Stimulated activated naive B cell treated with anti-CD40 and anti-IgM and Interleukin-4, amounts not matched to agents 10 μg/mL and 1 μg/mL and 100 μg/mL, for 72 hours (primary cell): ENCODE measurements at regions not wholly inside any gene's neighbourhood (a gene's known extent, or its start where the extent isn't known, plus 50 kb on each side); places are given as distances from the start of the nearest gene placed in this dataset.
"Not testable (repeated sequence)": the region's sequence is repeated elsewhere in the genome, so short reads cannot be mapped to it uniquely, and the experiment has no call there.

Source experiments
- ATAC-seq, 2 donors: fragments of 150-1000 bp; cut with Tn5 transposase; replicated peaks; 2 replicates each; pipeline ENCODE4 v1.10.0; 2021; ENCODE audit warnings: moderate library complexity in 1 of 2
- DNase-seq: peaks from one replicate; pipeline ENCODE4 v3.0.0; 2021
- H3K27ac Mint-ChIP-seq: one replicate; pipeline ENCODE4 v1.8.0; 2022; ENCODE audit warnings: mild to moderate bottlenecking, mixed read lengths
- H3K27me3 Mint-ChIP-seq, 2 donors: one replicate each; pipeline ENCODE4 v1.8.0; 2022; ENCODE audit warnings: mixed read lengths in 2 of 2
- H3K36me3 Mint-ChIP-seq, 2 donors: one replicate each; pipeline ENCODE4 v1.8.0; 2022; ENCODE audit warnings: mixed read lengths in 2 of 2, mild to moderate bottlenecking in 1 of 2
- H3K4me1 Mint-ChIP-seq, 2 donors: one replicate each; pipeline ENCODE4 v1.8.0; 2022; ENCODE audit warnings: mixed read lengths in 2 of 2, mild to moderate bottlenecking in 1 of 2
- H3K4me3 Mint-ChIP-seq, 2 donors: one replicate each; pipeline ENCODE4 v1.8.0; 2022; ENCODE audit warnings: mild to moderate bottlenecking in 2 of 2, mixed read lengths in 2 of 2, moderate library complexity in 1 of 2
- H3K9me3 Mint-ChIP-seq, 2 donors: one replicate each; pipeline ENCODE4 v1.8.0; 2022; ENCODE audit warnings: mixed read lengths in 2 of 2, mild to moderate bottlenecking in 1 of 2

- not testable (repeated sequence) for H3K36me3 Mint-ChIP-seq, H3K27ac Mint-ChIP-seq, ATAC-seq, DNase-seq, H3K4me1 Mint-ChIP-seq, H3K4me3 Mint-ChIP-seq
- peaks cover 0 to 10% of the 10 kb centered on the region in 2 donors for H3K9me3 Mint-ChIP-seq
- peaks cover 6 to 17% of the 10 kb centered on the region in 2 donors for H3K27me3 Mint-ChIP-seq
Observed at GRCh38 chr1:78203410-78203982, 157.7 kb downstream of the GIPC2 start.

DNA sequence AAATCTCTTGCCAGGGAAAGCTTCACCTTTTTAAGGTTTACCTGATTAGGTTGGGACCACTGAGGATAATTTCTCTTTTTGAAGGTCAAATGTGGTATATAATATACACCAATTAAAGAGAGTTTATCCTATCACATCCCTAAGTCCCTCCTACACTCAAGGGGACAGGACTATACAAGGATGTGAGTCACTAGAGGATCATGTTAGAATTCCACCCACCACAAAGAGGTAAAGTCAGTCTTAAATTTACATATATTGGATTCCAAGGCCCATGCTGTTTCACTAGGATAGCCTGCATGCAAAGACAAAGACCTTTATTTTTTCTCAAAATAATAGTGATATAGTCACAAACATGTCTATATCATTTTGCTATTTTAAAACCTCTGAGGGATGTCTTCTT is 164.4 kb downstream of the GIPC2 start:
- ATAC-seq (no peak), DNase-seq (no peak)
- H3K27ac Mint-ChIP-seq: no peak overlapping the region
- H3K4me3 Mint-ChIP-seq: no peak overlapping the region
- H3K4me1 Mint-ChIP-seq: no peaks in the 10 kb centered on the region
- H3K9me3 Mint-ChIP-seq: peaks cover 5 to 16% of the 10 kb centered on the region in 2 donors
- H3K36me3 Mint-ChIP-seq: no peaks in the 10 kb centered on the region
- peaks cover 6 to 16% of the 10 kb centered on the region in 2 donors for H3K27me3 Mint-ChIP-seq

DNA sequence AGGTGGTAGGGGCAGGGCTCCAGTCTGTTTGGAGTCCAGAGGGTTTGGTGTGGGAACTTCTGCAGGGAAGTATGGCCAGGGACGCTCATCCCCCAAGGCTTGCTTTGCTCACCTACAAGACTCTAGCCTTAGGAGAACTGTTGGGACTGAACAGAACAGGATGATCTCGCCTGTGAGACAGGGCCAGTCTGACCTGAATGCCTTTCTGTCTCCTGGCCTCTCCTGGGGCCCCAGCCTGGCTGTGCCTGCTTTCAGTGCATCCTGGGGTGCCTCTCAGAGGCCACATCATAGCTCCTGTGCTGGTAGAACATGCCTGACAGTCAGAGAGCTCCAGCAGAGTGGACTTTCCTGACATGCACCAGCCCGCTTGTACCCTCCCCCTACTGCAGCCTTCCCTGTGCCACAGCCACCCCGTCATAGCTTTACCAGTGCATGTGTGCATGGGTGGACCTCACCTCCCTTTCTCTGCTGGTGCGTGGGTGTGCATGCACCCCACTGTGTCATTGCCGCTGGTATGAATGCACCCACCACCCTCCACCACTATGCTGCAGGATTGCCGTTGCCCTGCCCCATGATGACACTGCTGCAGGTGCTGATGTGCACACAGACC is 165.8 kb downstream of the GIPC2 start:
- ATAC-seq (no peak), DNase-seq (no peak)
- no peaks in the 10 kb centered on the region for H3K4me1 Mint-ChIP-seq
- no peaks in the 10 kb centered on the region for H3K36me3 Mint-ChIP-seq
- H3K27me3 Mint-ChIP-seq: peaks cover 0 to 16% of the 10 kb centered on the region in 2 donors
- H3K4me3 Mint-ChIP-seq: no peak overlapping the region
- H3K9me3 Mint-ChIP-seq: peaks cover 5 to 11% of the 10 kb centered on the region in 2 donors
- H3K27ac Mint-ChIP-seq: no peak overlapping the region

DNA sequence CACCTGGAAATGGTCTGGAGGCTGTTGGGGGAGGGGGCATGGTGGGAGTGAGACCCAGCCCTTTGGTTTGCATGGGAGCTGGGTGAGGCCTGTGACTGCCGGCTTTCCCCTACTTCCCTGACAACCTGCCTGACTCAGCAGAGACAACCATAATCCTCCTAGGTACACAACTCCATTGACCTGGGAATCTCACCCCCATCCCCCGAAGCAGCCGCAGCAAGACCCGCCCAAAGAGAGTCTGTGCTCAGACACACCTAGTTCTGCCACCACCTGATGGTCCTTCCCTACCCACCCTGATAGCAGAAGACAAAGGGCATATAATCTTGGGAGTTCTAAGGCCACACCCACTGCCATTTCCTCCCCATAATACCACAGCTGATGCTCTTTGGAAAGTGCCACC is 168.6 kb downstream of the GIPC2 start:
- ATAC-seq: no peak
- Mint-ChIP-seq H3K27me3 (peaks cover 0 to 16% of the 10 kb centered on the region in 2 donors), H3K27ac (no peak overlapping the region), H3K4me1 (no peaks in the 10 kb centered on the region), H3K4me3 (no peak overlapping the region), H3K9me3 (peaks cover 5 to 12% of the 10 kb centered on the region in 2 donors), H3K36me3 (no peaks in the 10 kb centered on the region)
- DNase-seq: no peak

GRCh38 chr1:78222225-78222959 is 176.6 kb downstream of the GIPC2 start:
- ATAC-seq (no peak), DNase-seq (no peak)
- H3K27me3 Mint-ChIP-seq: peaks cover 0 to 16% of the 10 kb centered on the region in 2 donors
- no peak overlapping the region for H3K4me3 Mint-ChIP-seq
- no peak overlapping the region for H3K27ac Mint-ChIP-seq
- no peaks in the 10 kb centered on the region for H3K36me3 Mint-ChIP-seq
- peaks cover 8% of the 10 kb centered on the region in 2 donors for H3K9me3 Mint-ChIP-seq
- no peaks in the 10 kb centered on the region for H3K4me1 Mint-ChIP-seq

DNA sequence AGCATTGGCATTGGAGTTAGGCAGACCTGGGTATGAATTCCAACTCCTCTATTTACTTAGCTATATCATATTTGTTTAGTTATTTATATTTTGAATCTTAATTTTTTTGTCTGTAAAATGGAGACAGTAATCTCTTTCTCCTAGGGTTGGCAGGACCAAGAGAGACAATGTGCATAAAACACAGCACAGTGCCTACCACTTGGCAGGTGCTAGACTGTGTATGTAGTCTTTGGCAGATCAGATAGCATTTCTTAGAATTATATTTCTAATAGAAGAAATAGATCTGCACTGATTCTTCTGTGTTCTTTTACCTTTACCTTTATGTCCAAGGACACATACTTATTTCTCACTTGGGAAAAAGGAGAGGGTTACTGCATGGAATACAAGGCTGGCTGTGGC is 177.2 kb downstream of the GIPC2 start:
- no peak for DNase-seq
- no peaks in the 10 kb centered on the region for H3K4me1 Mint-ChIP-seq
- peaks cover 8 to 9% of the 10 kb centered on the region in 2 donors for H3K9me3 Mint-ChIP-seq
- peaks cover 0 to 17% of the 10 kb centered on the region in 2 donors for H3K27me3 Mint-ChIP-seq
- no peaks in the 10 kb centered on the region for H3K36me3 Mint-ChIP-seq
- H3K27ac Mint-ChIP-seq: no peak overlapping the region
- ATAC-seq: no peak
- no peak overlapping the region for H3K4me3 Mint-ChIP-seq

- no peak for ATAC-seq
- no peaks in the 10 kb centered on the region for H3K36me3 Mint-ChIP-seq
- no peak for DNase-seq
- H3K9me3 Mint-ChIP-seq: peaks cover 8 to 9% of the 10 kb centered on the region in 2 donors
- no peak overlapping the region for H3K4me3 Mint-ChIP-seq
- H3K27me3 Mint-ChIP-seq: peaks cover 0 to 17% of the 10 kb centered on the region in 2 donors
- H3K4me1 Mint-ChIP-seq: no peaks in the 10 kb centered on the region
- H3K27ac Mint-ChIP-seq: no peak overlapping the region
Observed at GRCh38 chr1:78223417-78224215, 177.8 kb downstream of the GIPC2 start.

DNA sequence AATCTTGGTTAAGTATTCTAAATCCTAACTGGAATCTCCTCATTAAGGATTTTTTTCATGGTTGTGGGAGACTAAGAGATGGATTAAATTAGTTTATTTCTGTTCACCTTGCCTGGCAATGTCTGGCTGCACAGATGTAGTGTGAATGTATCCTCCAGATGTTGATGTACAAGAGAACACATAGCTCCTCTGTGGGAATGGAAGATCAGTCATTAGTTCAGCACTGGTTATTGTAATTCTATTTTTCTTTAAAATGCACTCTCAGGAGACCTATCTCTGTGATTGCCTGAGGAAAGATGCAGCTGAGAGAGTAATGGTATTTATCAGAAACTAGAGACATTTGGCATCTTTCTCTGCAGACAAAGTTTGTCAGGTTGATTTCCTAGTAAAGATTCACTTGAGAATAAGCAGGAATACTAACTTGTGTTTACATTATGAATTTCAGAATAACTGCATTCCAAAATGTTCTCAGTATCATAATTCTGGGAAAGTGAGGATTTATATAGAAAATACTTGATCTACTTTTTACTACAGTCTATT is 178.6 kb downstream of the GIPC2 start:
- Mint-ChIP-seq H3K4me1 (no peaks in the 10 kb centered on the region), H3K27ac (no peak overlapping the region), H3K9me3 (peaks cover 8 to 9% of the 10 kb centered on the region in 2 donors), H3K27me3 (peaks cover 0 to 17% of the 10 kb centered on the region in 2 donors), H3K36me3 (no peaks in the 10 kb centered on the region), H3K4me3 (no peak overlapping the region)
- no peak for ATAC-seq
- DNase-seq: no peak

GRCh38 chr1:78224861-78225552 is 179.2 kb downstream of the GIPC2 start:
- H3K4me1 Mint-ChIP-seq: no peaks in the 10 kb centered on the region
- no peak for ATAC-seq

DNA sequence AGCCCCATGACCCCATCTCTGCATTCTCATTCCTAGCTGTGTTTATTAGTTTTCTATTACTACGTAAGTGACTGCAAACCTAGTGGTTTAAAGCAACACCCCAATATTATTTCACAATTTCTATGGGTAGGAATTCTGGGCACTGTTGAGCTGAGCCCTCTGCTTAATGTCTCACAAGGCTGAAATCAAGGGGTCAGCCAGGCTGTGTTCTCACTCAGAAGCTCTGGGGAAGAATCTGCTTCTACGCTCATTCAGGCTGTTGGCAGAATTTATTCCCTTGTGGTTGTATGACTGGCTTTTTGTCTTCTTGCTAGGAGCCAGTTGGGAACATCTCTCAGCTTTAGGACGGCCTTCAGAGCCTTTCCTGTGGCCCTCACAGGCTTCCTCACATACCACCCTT is 181.0 kb downstream of the GIPC2 start:
- no peak overlapping the region for H3K4me3 Mint-ChIP-seq
- H3K36me3 Mint-ChIP-seq: no peaks in the 10 kb centered on the region
- no peak overlapping the region for H3K27ac Mint-ChIP-seq
- H3K9me3 Mint-ChIP-seq: peaks cover 5 to 9% of the 10 kb centered on the region in 2 donors
- DNase-seq: no peak
- no peak for ATAC-seq
- no peaks in the 10 kb centered on the region for H3K4me1 Mint-ChIP-seq
- H3K27me3 Mint-ChIP-seq: peaks cover 0 to 17% of the 10 kb centered on the region in 2 donors

More at GRCh38 chr1:78224861-78225552, 179.2 kb downstream of the GIPC2 start:
- Mint-ChIP-seq H3K27ac (no peak overlapping the region), H3K9me3 (peaks cover 8 to 9% of the 10 kb centered on the region in 2 donors), H3K27me3 (peaks cover 0 to 17% of the 10 kb centered on the region in 2 donors), H3K36me3 (no peaks in the 10 kb centered on the region), H3K4me3 (no peak overlapping the region)
- no peak for DNase-seq

- no peaks in the 10 kb centered on the region for H3K4me1 Mint-ChIP-seq
- H3K36me3 Mint-ChIP-seq: no peaks in the 10 kb centered on the region
- no peak overlapping the region for H3K27ac Mint-ChIP-seq
- peaks cover 0 to 17% of the 10 kb centered on the region in 2 donors for H3K27me3 Mint-ChIP-seq
- no peak for DNase-seq
- no peak overlapping the region for H3K4me3 Mint-ChIP-seq
- peaks cover 4 to 9% of the 10 kb centered on the region in 2 donors for H3K9me3 Mint-ChIP-seq
- no peak for ATAC-seq
Observed at GRCh38 chr1:78227705-78228635, 182.2 kb downstream of the GIPC2 start.

DNA sequence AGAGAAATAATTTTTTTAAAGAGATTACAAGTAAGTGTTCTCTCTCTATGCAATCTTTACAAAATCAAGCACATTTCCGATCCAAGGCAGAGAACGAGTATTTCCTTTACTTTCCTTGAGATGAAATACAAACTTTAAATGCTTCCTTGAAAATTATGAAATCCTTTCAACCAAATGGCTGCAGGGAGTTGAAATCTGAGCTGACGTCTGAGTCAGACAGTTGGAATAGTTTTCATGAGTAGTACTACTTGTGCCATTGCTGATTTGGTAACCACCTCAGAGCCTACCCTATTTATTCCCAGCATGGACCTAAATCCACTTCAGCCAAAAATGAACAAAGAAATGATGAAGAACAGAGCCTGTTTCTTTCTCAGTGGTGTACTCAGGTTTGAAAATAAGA is 183.6 kb downstream of the GIPC2 start:
- peaks cover 0 to 17% of the 10 kb centered on the region in 2 donors for H3K27me3 Mint-ChIP-seq
- DNase-seq: no peak
- H3K27ac Mint-ChIP-seq: no peak overlapping the region
- H3K4me1 Mint-ChIP-seq: no peaks in the 10 kb centered on the region
- no peak overlapping the region for H3K4me3 Mint-ChIP-seq
- ATAC-seq: no peak
- H3K9me3 Mint-ChIP-seq: peaks cover 4 to 9% of the 10 kb centered on the region in 2 donors
- H3K36me3 Mint-ChIP-seq: no peaks in the 10 kb centered on the region

- H3K9me3 Mint-ChIP-seq: peaks cover 4 to 8% of the 10 kb centered on the region in 2 donors
- H3K27ac Mint-ChIP-seq: no peak overlapping the region
- DNase-seq (no peak), ATAC-seq (no peak)
- no peak overlapping the region for H3K4me3 Mint-ChIP-seq
- no peaks in the 10 kb centered on the region for H3K36me3 Mint-ChIP-seq
- H3K27me3 Mint-ChIP-seq: peaks cover 0 to 7% of the 10 kb centered on the region in 2 donors
- H3K4me1 Mint-ChIP-seq: no peaks in the 10 kb centered on the region
Observed at GRCh38 chr1:78231477-78231876, 185.7 kb downstream of the GIPC2 start.
